Upper lobe of left lung (tissue), 4 donors: ENCODE measurements at regions not wholly inside any gene's neighbourhood (a gene's known extent, or its start where the extent isn't known, plus 50 kb on each side); places are given as distances from the start of the nearest gene placed in this dataset.

Experiments
- CTCF ChIP-seq, 6 experiments: fragments of 450-650 bp in 4 of 6; fragments of 200-600 bp in 2 of 6; sonication (generic) in 2 of 6; IDR thresholded peaks; one replicate each; pipeline ENCODE4 v1.5.1; 2016 to 2019; ENCODE audit warnings: antibody characterized with exemption in 6 of 6
- EP300 ChIP-seq, 4 donors: sonication (generic); formaldehyde crosslinking; IDR thresholded peaks; one replicate each; pipeline ENCODE4 v1.5.1; 2017; ENCODE audit warnings: antibody characterized with exemption in 4 of 4, control low read depth in 2 of 4
- POLR2A ChIP-seq, 4 donors: fragments of 450-650 bp; IDR thresholded peaks; one replicate each; pipeline ENCODE4 v1.5.1; 2016 to 2017; ENCODE audit warnings: antibody characterized with exemption in 4 of 4, mild to moderate bottlenecking in 2 of 4
- POLR2AphosphoS5 ChIP-seq, 2 donors: sonication (generic); formaldehyde crosslinking; IDR thresholded peaks; one replicate each; pipeline ENCODE4 v1.5.1; 2017; ENCODE audit warnings: antibody characterized with exemption in 2 of 2

- no peak for TF ChIP-seq CTCF (IDR thresholded peaks at IDR 0.05)
- TF ChIP-seq POLR2A (IDR thresholded peaks at IDR 0.05): no peak
- no peak for TF ChIP-seq EP300 (IDR thresholded peaks at IDR 0.05)
- TF ChIP-seq POLR2AphosphoS5 (IDR thresholded peaks at IDR 0.05): no peak
Observed at GRCh38 chr14:45633220-45633984, 380.4 kb upstream of the MIS18BP1 start.
